ENCODE measurements at regions not wholly inside any gene's neighbourhood (a gene's known extent, or its start where the extent isn't known, plus 50 kb on each side); places are given as distances from the start of the nearest gene placed in this dataset.

GRCh38 chr10:105875050-105875449 lies 1234.0 kb downstream of the SORCS3 start:
- H3K9ac ChIP-seq (ENCODE audit: low read depth, low read length) = no peak overlapping the region
- H2BK15ac ChIP-seq (ENCODE audit: low read depth, low read length) = no peak overlapping the region
- ChIA-PET CTCF (no interaction called here), POLR2A (ENCODE audit: unreplicated experiment) (no interaction called here)
- H3K4me2 ChIP-seq (ENCODE audit: low read depth, low read length) = no peak overlapping the region
- H3K23ac ChIP-seq (ENCODE audit: low read depth, low read length) = no peak overlapping the region
- H3K4me3 ChIP-seq (ENCODE audit: insufficient read depth, low read depth, low read length) = no peak overlapping the region
- intact Hi-C loops (cut with micrococcal nuclease) (no loop called here), dilution Hi-C loops (cut with HindIII; ENCODE audit: low sequenced_read_pairs, unreplicated experiment) (no loop called here), in situ Hi-C loops (cut with MboI; ENCODE audit: low sequenced_read_pairs) (no loop called here)
- no peaks in the 10 kb centered on the region for H3K36me3 ChIP-seq (ENCODE audit: control insufficient read depth, insufficient read depth, low read length)
- peaks cover 8% of the 10 kb centered on the region for H3K9me3 ChIP-seq (ENCODE audit: control insufficient read depth, insufficient read depth, low read length)
- no peak overlapping the region for H2BK20ac ChIP-seq (ENCODE audit: low read depth, low read length)
- H2AK5ac ChIP-seq (ENCODE audit: low read depth, low read length) = no peak overlapping the region
- no peaks in the 10 kb centered on the region for H3K4me1 ChIP-seq (ENCODE audit: control insufficient read depth, insufficient read depth, low read length)
- TF ChIP-seq RFX5 (IDR thresholded peaks at IDR 0.05; ENCODE audit: low read depth, low read length) (no peak), USF2 (IDR thresholded peaks at IDR 0.05; ENCODE audit: low read depth, low read length) (no peak), SMC3 (IDR thresholded peaks at IDR 0.05; ENCODE audit: low read depth, low read length) (no peak), FOS (IDR thresholded peaks at IDR 0.05; ENCODE audit: low read depth, low read length) (no peak), RAD21 (IDR thresholded peaks at IDR 0.05; ENCODE audit: low read length) (no peak), RCOR1 (IDR thresholded peaks at IDR 0.05; ENCODE audit: insufficient replicate concordance, low read length) (no peak), CEBPB (IDR thresholded peaks at IDR 0.05; ENCODE audit: low read depth, low read length) (no peak), ELK1 (IDR thresholded peaks at IDR 0.05; ENCODE audit: borderline replicate concordance, low read depth, low read length) (no peak), MAFK (IDR thresholded peaks at IDR 0.05; ENCODE audit: low read depth, low read length) (no peak), BHLHE40 (IDR thresholded peaks at IDR 0.05; ENCODE audit: low read depth, low read length) (no peak), CHD1 (IDR thresholded peaks at IDR 0.05; ENCODE audit: low read depth, low read length) (no peak), MAZ (IDR thresholded peaks at IDR 0.05; ENCODE audit: borderline replicate concordance, low read depth, low read length) (no peak)
- no peak overlapping the region for H3K4ac ChIP-seq (ENCODE audit: low read depth, low read length)
- H2BK120ac ChIP-seq (ENCODE audit: low read depth, low read length) = no peak overlapping the region
- no peaks in the 10 kb centered on the region for H3K27me3 ChIP-seq (ENCODE audit: control insufficient read depth, insufficient read depth, low read length)
- no peak for ATAC-seq (ENCODE audit: low read depth)
- no peak overlapping the region for H2BK5ac ChIP-seq (ENCODE audit: low read depth, low read length, poor library complexity, severe bottlenecking)
- H3K56ac ChIP-seq (ENCODE audit: extremely low read depth, insufficient read depth, low read length) = no peak overlapping the region
- WGBS, 2 experiments (ENCODE audit: extremely low coverage in 2 of 2, insufficient read length in 1 of 2) = no CpG with 5 or more reads among the region's 2 CpGs
- no peaks in the 10 kb centered on the region for H3K9me1 ChIP-seq (ENCODE audit: insufficient read depth, low read length)
- no peaks in the 10 kb centered on the region for H4K20me1 ChIP-seq (ENCODE audit: insufficient read depth, low read length)
- no peak overlapping the region for H4K91ac ChIP-seq (ENCODE audit: insufficient read depth, low read depth, low read length)
- H2AFZ ChIP-seq (replicated peaks; ENCODE audit: low read length, poor library complexity) = no peak overlapping the region
- H3K14ac ChIP-seq (replicated peaks; ENCODE audit: low read depth, low read length) = no peak overlapping the region
- no peak overlapping the region for H4K5ac ChIP-seq (ENCODE audit: low read depth, low read length)
- no peak overlapping the region for H3K27ac ChIP-seq (ENCODE audit: insufficient read depth, low read length)
- BruUV-seq (replicated peaks) = no TSS peak
- H2AK9ac ChIP-seq (replicated peaks; ENCODE audit: low read depth, low read length, poor library complexity) = no peak overlapping the region
- DNase-seq = no peak
- no peak overlapping the region for H4K8ac ChIP-seq (ENCODE audit: low read depth in 2 of 2, low read length in 2 of 2)
- H3K18ac ChIP-seq (ENCODE audit: low read depth, low read length) = no peak overlapping the region
- no peaks in the 10 kb centered on the region for H3K79me1 ChIP-seq (ENCODE audit: low read depth in 1 of 2, low read length in 2 of 2)
